GM18873 (cell line): ENCODE measurements at regions not wholly inside any gene's neighbourhood (a gene's known extent, or its start where the extent isn't known, plus 50 kb on each side); places are given as distances from the start of the nearest gene placed in this dataset.

ENCODE experiments used
- ATAC-seq: cut with Tn5 transposase; IDR thresholded peaks from one replicate; pipeline ENCODE4 v1.9.1; 2021; ENCODE audit warnings: mild to moderate bottlenecking, moderate library complexity, moderate number of reproducible peaks; ENCODE audit not compliant: unreplicated experiment, low FRiP score

DNA sequence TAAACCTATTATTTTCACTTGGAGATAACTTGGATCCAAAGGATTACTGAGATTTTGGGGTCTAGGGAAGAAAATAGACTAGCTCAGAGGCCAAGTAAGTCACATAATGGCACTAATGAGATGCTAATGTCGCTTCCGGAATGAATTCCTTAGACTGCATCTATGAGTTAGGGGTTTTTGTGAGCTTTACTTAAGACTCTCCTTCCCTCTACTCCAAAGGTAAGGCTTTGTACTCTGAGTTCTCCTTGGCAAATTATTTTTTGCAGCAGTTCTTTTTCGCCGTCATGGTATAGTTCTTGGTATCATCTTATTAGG, 143.9 kb upstream of the KLF14 start:
- ATAC-seq: no peak

DNA sequence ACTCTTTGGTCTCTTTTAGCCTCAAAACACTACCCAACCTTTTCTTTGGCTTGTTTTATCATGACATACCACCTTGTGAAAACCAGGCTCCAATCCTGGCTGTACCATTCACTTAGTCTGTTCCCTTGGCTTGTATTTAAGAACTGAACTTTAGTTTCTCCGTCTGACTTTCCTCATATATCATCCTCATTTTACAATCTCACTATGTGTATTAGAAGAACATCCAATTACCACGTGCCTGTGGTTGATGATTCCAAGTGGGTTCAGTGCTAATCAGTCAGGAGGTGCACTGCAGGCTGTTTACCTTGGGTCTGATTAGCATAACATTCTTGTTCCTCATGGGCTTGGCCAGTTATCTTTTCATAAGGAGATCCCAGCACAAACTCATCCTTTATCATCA, 144.8 kb upstream of the KLF14 start:
- no peak for ATAC-seq

DNA sequence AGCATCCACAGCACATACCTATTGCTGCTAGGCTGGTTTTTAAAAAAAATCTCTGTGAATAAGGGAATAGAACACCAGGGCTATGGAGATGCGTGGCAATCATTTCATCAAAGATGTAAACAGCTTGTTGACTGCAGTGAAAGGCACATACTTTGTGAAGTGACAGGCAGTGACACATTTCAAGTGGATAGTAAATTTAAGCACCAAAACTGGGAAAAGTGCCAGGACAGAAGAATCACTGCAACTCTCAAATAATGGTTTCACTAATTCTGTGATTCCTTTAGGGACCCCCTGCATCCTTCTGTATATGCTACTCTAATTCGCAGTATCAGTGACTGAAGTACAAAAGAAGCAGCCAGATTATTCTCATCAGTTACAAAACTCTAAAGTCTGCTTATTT, 145.2 kb upstream of the KLF14 start:
- ATAC-seq: no peak

DNA sequence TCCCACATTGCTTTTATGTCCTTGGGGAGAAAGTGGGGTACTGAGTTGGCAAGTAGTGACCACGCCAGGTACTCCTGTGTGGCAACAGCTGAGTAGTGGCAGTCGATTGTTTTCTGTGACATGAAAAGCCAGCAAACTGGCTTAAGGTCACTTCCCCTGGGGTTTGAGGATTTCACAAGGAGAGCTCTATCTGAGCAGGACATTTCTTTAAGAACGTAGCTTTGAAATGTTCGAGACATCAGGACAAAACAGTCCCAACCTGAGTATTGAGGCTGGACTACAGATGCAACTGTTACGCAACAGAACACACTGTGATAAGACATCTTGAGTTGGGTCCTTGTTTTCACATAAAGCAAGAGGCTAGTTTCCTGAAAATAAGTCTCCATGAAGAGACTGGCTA, 146.7 kb upstream of the KLF14 start:
- no peak for ATAC-seq

DNA sequence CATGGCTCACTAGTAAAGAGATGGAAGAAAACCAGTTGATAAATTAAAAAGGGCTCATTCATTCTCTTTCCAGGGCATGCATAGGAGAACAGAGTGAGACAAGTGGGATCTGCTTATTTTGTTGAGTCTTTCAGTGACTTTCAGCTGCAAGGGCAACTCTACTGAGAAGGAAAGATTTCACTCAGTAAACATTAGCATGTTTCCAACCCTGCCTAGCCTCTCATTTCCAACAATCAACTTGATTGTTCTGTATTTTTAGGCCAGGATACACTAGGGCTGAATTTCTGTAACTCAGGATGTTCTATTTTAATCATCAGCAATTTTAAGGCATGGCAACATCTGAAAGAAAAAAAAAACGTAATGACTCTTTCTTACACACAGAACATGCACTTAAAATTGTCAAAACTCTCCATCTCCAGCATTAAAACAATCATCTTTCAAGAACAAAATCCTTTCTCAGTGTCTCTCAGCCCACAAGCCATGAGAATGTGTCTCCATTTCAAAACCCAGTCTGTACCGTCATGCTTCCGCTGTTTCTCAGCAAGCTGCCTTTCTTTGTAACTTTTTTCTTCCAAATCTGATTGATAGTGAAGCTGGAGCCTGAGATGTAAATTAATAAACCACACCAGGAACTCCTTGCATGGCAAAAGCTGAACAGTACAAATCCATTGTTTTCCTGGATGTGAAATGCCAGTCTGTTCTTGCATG, 147.2 kb upstream of the KLF14 start:
- no peak for ATAC-seq

DNA sequence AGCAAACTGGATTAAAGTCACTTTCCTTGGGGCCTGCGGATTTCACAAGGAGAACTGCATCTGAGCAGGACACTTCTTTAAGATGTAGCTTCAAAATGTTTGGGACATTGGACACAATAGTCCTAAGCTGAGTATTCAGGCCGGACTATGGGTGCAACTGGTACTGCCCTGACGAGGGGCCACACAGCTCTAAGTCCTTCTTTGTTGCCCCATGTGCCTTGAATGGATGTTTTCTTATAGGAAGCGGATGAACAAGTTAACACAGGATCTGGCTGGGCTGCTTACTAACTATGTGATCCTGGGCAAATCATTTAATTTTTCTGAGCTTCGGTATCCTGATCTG, 147.8 kb upstream of the KLF14 start:
- ATAC-seq: no peak

DNA sequence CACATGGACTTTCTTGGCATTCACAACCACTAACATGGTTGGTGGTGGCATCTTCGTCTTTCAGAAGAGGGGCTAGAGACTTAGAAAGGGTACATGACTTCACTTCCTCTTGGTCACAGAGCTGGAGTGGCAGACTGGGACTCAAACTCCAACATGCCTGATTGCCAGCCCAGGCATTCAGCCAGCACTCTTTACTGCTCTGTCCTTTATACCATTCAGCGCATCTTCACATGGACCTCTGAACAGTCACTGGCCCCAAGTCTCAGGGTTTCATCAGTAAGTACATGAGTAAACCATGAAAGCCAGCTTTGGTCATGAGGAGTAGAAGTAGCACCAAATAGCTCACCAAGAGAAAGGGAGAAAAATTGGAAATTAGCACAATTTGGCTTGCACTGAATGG, 148.4 kb upstream of the KLF14 start:
- no peak for ATAC-seq

DNA sequence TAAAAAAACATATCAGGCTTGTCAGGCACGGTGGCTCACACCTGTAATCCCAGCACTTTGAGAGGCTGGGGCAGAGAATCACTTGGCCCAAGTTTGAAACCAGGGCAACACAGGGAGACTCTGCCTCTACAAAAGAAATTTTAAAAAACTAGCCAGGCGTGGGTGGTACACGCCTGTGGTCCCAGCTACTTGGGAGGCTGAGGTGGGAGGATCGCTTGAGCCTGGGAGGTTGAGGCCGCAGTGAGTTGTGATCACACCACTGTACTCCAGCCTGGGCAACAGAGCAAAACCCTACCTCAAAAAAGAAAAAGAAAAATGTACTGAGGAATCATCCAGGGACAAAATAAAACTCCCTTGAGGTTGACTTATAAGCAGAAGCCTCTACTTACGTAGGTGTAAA, 149.9 kb upstream of the KLF14 start:
- ATAC-seq: no peak

DNA sequence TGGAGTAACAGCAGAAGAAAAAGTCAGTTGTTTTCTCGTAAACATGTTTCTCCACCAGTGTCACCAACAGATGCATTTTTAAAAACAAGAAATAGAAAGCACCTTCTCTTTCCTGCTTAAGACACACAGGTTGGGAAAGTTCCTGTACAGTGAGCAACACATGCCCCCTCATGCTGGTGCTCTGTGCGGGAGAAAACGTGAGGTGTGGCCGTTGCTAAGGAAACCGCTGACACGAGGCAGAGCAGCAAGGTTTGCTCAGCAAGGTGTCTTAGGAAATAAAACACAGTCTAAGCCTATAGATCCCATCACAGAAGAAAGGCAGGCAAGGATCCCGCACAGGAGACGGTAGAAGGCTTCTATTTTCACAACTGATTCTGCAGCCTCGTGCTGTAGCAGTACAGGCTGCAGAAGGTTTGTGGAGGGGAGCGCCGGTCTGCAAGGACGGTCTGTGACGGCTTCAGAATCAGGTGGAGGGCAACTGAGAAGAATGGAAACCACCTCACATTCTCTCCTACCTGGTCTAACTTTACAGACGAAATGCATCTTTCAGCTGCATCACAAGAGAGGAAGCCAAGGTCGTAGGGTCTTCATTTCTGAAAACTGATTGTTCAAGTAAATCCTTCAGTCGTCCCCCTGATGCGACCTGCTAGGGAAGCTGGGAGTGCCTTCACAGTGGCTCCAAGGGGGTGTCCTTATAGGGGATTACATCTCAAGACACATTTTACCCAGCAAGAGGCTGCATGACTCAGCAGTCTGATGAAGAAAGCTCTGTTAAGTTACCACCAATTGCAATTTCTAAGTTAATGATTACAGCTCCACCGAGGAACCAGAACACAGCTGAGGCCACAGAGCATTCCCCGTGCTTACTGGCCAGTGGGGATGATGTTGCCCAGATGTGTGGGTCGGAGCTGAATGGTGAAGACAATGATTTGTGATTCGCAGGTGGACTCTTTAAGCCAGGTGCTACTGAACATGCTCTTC, 150.7 kb upstream of the KLF14 start:
- ATAC-seq: no peak

DNA sequence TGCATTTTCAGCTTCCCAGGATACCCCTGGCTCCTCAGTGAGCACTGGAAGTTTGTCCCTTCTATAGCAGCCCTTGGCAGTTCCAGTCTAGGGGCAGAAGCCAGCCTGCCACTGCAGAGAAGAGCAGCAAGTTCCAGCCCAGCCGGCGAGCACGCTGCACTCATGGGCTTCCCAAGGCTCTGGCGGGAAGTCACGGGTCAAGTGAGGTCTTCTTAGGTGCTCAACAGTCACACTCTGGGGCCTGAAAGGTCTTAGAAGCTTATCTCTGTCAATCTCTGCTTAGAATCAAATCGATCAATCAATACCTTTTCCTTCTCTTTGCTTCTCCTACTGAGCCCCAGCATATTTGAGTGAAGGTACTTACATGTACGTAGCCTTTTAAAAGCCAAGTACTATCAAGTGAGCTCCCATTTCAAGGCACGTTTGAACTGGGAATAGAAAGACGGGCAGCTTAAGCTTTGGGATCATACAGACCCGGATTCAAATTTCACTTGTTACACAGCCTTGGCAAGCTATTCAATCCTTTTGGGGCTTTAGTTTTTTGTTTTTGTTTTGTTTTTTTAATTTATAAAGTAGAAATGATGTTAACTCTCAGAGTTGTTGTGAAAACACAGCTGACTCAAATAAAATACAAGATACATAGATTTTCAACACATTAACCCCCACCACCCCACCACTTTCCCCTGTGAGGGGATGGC, 152.6 kb upstream of the KLF14 start:
- no peak for ATAC-seq

DNA sequence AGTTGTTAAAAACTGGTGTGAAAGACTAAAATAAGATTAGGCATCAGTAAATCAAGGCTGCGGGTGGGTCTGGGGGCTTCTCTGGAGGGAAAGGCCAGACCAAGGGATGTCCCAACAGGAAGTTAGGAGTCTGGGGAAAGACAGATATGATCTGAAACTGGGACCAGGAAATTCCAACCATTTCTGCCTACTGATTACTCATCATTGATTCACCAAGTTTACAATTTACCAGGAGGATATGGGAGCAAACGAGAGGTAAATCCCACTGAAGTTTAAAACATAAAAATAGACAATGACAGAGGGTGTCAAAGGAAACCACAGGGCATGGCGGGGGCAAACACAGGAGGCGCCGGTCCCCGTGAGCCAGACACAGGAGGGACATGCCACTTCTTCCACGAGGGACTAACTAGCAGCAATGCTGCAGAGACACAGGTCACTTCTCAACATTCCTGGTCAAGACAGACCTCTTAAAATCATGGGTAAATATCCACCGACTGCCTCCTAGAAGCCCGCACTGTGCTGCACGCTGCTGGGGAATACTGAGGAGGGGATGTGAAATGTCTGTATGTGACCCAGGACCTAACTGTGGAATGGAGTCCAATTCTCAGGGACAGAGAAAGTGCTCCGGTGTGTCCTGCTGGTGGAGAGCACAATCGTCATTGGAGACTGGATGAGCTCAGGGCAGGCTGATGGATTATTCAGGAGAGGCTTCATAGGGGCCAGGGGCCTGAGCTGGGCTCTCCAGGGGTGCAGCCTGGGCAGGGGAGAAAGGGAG, 153.4 kb upstream of the KLF14 start:
- no peak for ATAC-seq

DNA sequence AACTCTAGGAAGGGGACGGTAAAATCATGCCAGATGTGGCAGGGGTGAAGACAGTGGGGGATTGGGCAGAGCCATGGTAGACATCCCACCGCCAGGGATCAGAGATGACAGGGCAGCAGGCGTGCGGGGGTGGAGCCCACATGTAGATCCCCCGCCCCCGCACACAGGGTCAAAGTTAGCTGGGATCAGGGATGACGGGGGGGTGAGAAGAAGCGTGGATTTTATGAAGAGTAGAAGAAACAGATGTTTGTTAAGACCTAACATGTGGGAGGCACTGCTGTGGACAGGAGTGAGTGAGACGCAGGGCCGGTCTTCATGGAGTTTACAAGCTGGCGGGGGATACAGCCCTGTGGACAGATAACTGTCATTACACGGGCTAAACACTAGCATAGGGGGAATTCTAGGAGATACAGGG, 154.0 kb upstream of the KLF14 start:
- ATAC-seq: no peak

DNA sequence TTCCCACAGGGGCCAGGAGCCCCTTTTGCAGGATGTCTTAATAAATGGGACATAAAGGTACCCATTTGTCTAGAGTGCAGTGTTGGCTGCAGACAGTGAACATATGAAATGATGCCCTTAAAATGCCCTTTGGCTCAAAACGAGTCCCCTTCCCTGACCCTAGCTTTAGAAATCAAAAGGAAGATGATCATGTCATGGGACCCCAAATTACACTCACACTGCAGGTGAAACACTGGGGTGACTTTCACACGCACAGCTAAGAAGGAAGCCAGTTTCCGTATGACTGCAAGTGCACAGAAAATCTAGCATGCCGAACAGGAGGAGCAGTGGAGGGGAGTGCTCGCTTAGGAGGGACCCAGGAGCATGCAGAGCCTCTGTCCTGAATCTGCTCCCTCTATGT, 154.5 kb upstream of the KLF14 start:
- ATAC-seq: no peak

DNA sequence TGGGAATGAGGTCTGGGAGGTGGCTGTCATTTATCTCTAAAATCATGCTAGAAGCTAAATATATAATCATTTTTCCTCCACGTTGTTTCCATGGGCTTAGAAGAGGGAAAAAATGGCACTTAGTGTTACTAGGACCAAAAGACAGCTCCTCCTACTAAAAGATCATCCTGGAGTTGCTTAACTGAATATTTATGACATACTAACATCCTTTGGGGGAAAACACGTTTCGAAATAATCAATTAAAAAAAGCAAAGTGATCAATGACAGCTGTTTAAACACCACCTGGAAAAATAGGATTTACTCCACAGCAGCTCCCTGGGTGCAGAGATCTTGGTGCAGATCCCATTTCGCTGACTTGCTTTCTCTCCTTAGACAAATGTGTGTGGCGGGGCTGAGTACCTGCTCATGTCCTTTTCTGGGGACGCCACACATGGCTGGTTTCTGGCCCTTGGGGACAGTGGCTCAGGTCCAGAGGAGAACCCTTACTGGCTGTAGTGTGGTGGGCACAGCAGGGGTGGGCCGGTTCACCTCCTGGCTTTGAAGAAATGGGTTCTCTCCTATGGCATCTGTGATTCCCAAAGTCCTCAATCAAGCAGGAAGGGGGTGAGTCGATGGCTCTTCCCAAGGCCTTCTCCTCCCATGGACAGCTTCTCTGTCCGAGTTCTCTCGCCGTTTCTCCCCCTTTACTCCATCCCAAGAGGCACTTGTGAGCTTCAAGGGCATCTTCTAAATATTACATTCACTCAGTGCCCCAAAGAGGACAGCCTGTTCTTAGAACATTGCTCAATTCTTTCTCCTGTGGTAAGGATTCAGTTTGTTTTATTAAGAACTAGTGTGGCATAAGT, 156.4 kb upstream of the KLF14 start:
- ATAC-seq: no peak

DNA sequence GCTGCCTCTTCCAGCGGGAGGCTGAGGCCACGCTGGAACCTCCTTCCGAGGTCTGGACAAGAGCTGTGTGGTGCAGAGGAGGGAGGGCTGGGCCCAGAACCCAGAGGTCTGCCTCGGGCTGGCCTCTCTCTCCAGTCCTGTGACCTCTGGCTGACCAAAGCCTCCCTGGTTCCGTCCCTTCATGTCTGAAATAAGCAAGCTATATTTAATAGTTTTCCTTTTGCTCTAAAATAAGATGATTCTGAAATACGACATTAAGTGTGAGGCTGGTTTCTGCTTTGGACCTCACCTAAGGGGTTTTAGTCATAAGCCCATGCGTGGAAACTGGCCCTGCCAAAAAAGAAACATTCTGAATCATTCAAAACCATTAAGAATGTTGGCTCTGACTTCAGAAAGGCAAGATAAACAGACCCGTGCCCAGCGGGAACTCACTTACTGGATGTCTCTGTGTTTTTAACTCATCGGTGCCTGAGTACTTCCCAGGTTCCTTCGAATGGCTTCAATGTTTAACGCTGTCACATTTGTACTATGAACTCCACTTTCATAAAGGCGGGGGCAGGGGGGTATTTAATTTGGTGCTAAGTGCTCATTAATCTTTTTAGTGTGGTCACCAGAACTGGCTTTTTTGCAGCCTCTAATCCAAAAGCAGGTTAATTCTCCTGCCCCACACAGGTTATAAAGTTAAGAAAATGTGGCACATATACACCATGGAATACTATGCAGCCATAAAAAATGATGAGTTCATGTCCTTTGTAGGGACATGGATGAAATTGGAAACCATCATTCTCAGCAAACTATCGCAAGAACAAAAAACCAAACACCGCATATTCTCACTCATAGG, 157.5 kb upstream of the KLF14 start:
- ATAC-seq: no peak

DNA sequence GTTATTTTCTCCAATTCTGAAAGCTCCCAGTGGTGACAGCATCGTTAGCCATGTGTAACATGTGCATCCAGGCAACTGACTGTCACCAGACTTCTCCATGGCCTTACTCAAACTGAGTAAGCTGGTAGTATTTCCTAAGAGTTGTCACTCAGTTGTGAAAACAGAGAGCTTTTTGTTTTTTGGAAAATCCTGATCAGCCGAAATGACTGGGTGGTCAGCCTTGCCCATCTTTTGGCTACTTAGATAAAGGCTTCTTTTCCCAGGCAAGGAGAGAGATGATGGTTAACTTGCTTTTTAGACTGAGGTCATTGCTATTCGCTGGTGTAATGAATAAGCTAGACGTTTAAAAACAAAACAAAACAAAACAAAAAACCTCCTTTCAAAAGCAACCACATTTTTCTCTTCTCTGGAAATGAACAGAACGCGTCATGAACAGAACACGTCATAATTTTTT, 159.5 kb upstream of the KLF14 start:
- ATAC-seq: no peak

DNA sequence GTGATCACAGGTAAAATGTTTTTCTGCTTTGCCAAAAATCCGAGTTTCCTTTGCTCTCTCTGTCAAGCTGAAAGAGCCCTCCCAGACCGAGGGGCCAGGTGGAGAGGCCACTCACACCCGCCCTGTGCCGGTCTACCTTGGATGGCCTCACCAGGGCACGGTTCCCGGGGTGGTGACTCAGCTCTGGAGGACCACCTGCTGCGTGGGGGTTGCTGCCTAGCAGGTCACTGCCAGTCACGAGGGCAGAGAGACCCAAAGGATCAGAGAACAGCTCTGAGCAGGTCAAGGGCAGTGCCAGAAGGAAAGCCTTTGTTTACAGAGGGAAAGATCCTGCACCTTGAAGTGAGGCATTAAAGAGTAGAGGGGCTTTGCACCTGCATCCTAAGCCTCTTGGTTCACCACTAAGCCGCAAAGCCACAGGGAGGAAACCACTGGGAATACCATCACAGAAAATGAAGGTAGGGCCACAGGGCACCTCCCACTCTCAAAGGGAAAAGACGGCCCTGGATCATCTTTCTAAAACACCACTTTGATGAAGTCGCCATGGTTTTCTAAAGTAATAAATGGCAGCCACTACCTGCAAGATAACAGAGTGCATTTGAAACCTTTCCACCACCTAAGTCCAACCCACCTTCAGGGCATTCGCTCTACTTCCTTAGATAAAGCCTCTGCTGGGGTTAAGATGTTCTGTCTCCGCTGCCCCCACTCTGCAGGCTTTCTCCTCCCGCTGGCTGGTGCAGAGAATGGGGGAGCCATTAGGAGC, 160.3 kb upstream of the KLF14 start:
- ATAC-seq: no peak
